ENCODE measurements at regions not wholly inside any gene's neighbourhood (a gene's known extent, or its start where the extent isn't known, plus 50 kb on each side); places are given as distances from the start of the nearest gene placed in this dataset.

DNA sequence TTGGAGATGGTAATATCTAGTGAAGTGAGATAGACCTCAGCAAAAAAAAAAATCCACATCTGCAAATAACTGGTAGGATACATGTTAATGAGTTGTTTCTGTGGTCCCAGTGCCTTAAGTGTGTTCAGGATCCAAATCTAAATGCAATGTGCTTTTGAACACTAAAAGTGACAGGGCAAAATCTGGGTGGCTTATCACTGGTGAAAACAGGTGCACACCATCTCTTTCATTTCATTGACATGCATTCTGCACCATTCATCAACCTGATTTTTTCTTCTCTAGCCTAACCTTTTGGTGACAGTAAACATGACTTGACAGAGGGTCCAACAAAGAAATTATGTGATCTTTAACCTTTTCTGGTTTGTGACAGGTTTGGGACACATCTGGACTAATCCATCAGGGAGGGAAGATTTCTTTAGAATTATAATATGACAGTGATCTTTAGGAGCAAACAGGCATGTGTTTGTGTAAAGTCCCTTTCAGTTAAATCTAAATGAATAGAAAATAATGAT is 201.6 kb upstream of the NEGR1 start:
- Histone ChIP-seq H4K12ac (ENCODE audit: low read depth, low read length) (no peak overlapping the region), H2BK12ac (ENCODE audit: low read length) (no peak overlapping the region), H3K27ac (ENCODE audit: low read depth, low read length) (no peak overlapping the region), H3K23ac (ENCODE audit: low read length) (no peak overlapping the region), H3K79me2 (ENCODE audit: control insufficient read depth, insufficient read depth, low read length, poor library complexity) (no peaks in the 10 kb centered on the region), H3K9me3 (ENCODE audit: insufficient read depth, low read depth, low read length) (no peaks in the 10 kb centered on the region), H4K8ac (ENCODE audit: low read depth, low read length) (no peak overlapping the region), H3K9ac (ENCODE audit: low read length) (no peak overlapping the region), H3K79me1 (ENCODE audit: low read length) (no peaks in the 10 kb centered on the region), H3K4me2 (ENCODE audit: low read length) (no peak overlapping the region), H3K4me1 (ENCODE audit: control insufficient read depth in 1 of 2, insufficient read depth in 2 of 2, low read length in 2 of 2) (no peaks in the 10 kb centered on the region), H3K4me3 (ENCODE audit: low read depth, low read length) (no peak overlapping the region), H3K14ac (ENCODE audit: low read length) (no peak overlapping the region), H2AK5ac (ENCODE audit: low read length) (no peak overlapping the region), H3K18ac (ENCODE audit: low read length) (no peak overlapping the region), H2BK120ac (ENCODE audit: insufficient read depth, low read length, poor library complexity) (no peak overlapping the region), H3K36me3 (ENCODE audit: control insufficient read depth in 1 of 2, insufficient read depth in 2 of 2, low read length in 2 of 2) (no peaks in the 10 kb centered on the region), H4K91ac (ENCODE audit: low read depth, low read length) (no peak overlapping the region), H2AFZ (ENCODE audit: insufficient read depth, low read length, poor library complexity) (no peak overlapping the region), H3K27me3 (ENCODE audit: insufficient read depth, low read length) (no peaks in the 10 kb centered on the region), H2BK5ac (ENCODE audit: low read depth, low read length, poor library complexity) (no peak overlapping the region), H3K4ac (ENCODE audit: low read depth, low read length) (no peak overlapping the region)
- no peak for DNase-seq

DNA sequence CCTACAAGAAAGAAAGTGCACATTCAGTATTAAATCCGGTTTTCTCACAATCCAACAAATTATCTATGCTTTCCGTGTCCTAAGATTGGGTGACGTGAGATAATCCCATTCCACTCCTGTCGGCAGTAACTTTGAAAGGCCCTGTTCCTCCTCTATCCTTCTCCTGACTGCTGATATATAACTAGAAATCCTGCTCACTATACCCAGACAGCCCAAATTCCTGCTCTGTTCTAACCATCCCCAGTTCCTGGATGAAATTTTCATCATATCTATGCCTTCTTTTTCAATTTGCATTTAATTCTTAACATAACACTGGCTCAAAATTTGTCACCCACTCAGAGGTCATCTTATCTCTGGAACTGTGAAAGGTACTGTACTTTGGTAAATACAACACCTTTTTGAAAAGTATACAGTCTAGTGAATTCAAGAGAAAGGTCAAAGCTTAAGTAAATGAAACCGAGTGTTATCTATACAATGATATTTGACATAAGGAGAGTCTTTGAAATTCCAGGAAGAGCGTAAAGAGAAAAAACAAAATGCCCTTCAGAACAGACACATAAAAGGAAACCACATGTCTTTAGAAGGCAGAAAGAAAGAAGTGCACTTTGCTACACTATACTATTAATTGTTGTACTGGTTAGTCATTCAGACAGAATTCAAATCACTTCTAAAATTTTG is 200.5 kb upstream of the NEGR1 start:
- Histone ChIP-seq H3K79me1 (ENCODE audit: low read length) (no peaks in the 10 kb centered on the region), H3K27ac (ENCODE audit: low read depth, low read length) (no peak overlapping the region)
- WGBS (ENCODE audit: extremely low coverage, insufficient coverage, insufficient read length), result no CpG with 5 or more reads among the region's 6 CpGs

DNA sequence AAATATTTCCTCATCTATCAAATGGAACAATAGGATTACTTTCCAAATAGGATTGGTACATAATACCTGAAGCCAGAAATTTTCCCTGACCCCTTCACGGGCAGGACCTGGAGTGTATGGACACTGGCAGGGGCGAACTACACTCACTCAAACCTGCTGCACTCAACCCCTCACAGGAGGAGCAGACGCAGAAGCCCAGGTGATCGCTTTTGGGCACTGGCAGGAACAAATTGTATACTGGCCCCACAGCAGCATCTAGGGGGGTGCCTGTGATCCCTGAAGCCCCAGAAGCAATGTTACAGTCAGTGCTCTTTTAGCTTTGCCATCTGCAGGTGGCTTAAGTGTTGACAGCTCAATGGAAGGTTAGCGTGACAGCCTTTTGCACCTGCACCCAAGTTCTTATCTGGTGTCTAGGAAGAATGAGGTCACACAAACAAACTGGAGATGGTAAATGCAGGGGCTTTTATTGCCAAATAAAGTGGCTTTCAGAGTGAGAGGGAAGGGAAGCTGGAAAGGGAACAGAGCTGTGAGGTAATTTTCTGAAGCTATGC is 199.2 kb upstream of the NEGR1 start:
- H3K9me3 ChIP-seq (ENCODE audit: insufficient read depth, low read depth, low read length), result no peaks in the 10 kb centered on the region
- no peak overlapping the region for H3K27ac ChIP-seq (ENCODE audit: low read depth, low read length)
- no peak overlapping the region for H2AK5ac ChIP-seq (ENCODE audit: low read length)
- no peaks in the 10 kb centered on the region for H3K79me1 ChIP-seq (ENCODE audit: low read length)
- no peak overlapping the region for H4K8ac ChIP-seq (ENCODE audit: low read depth, low read length)
- no peak overlapping the region for H2BK12ac ChIP-seq (ENCODE audit: low read length)
- H2BK120ac ChIP-seq (ENCODE audit: insufficient read depth, low read length, poor library complexity), result no peak overlapping the region
- no peak for DNase-seq
- no peak overlapping the region for H3K9ac ChIP-seq (ENCODE audit: low read length)
- H3K79me2 ChIP-seq (ENCODE audit: control insufficient read depth, insufficient read depth, low read length, poor library complexity), result no peaks in the 10 kb centered on the region
- H3K23ac ChIP-seq (ENCODE audit: low read length), result no peak overlapping the region
- no peak overlapping the region for H4K12ac ChIP-seq (ENCODE audit: low read depth, low read length)
- no peaks in the 10 kb centered on the region for H3K36me3 ChIP-seq (ENCODE audit: control insufficient read depth in 1 of 2, insufficient read depth in 2 of 2, low read length in 2 of 2)
- no peak overlapping the region for H3K4ac ChIP-seq (ENCODE audit: low read depth, low read length)
- no peaks in the 10 kb centered on the region for H3K27me3 ChIP-seq (ENCODE audit: insufficient read depth, low read length)
- H3K4me2 ChIP-seq (ENCODE audit: low read length), result no peak overlapping the region
- no peak overlapping the region for H4K91ac ChIP-seq (ENCODE audit: low read depth, low read length)
- no peaks in the 10 kb centered on the region for H3K4me1 ChIP-seq (ENCODE audit: control insufficient read depth in 1 of 2, insufficient read depth in 2 of 2, low read length in 2 of 2)
- WGBS (ENCODE audit: extremely low coverage, insufficient coverage, insufficient read length), result no CpG with 5 or more reads among the region's 5 CpGs
- H3K14ac ChIP-seq (ENCODE audit: low read length), result no peak overlapping the region
- no peak overlapping the region for H2BK5ac ChIP-seq (ENCODE audit: low read depth, low read length, poor library complexity)
- no peak overlapping the region for H2AFZ ChIP-seq (ENCODE audit: insufficient read depth, low read length, poor library complexity)
- no peak overlapping the region for H3K18ac ChIP-seq (ENCODE audit: low read length)
- H3K4me3 ChIP-seq (ENCODE audit: low read depth, low read length), result no peak overlapping the region

More for the DNA sequence above, 200.5 kb upstream of the NEGR1 start:
- H3K23ac ChIP-seq (ENCODE audit: low read length), result no peak overlapping the region
- no peaks in the 10 kb centered on the region for H3K4me1 ChIP-seq (ENCODE audit: control insufficient read depth in 1 of 2, insufficient read depth in 2 of 2, low read length in 2 of 2)
- H3K4me3 ChIP-seq (ENCODE audit: low read depth, low read length), result no peak overlapping the region
- no peak overlapping the region for H2AFZ ChIP-seq (ENCODE audit: insufficient read depth, low read length, poor library complexity)
- no peaks in the 10 kb centered on the region for H3K27me3 ChIP-seq (ENCODE audit: insufficient read depth, low read length)
- H3K9ac ChIP-seq (ENCODE audit: low read length), result no peak overlapping the region
- no peak overlapping the region for H2BK12ac ChIP-seq (ENCODE audit: low read length)
- H3K18ac ChIP-seq (ENCODE audit: low read length), result no peak overlapping the region
- H3K4me2 ChIP-seq (ENCODE audit: low read length), result no peak overlapping the region
- H2BK120ac ChIP-seq (ENCODE audit: insufficient read depth, low read length, poor library complexity), result no peak overlapping the region
- no peak for DNase-seq
- no peak overlapping the region for H2BK5ac ChIP-seq (ENCODE audit: low read depth, low read length, poor library complexity)
- no peak overlapping the region for H3K4ac ChIP-seq (ENCODE audit: low read depth, low read length)
- no peaks in the 10 kb centered on the region for H3K9me3 ChIP-seq (ENCODE audit: insufficient read depth, low read depth, low read length)
- no peak overlapping the region for H4K12ac ChIP-seq (ENCODE audit: low read depth, low read length)
- no peak overlapping the region for H2AK5ac ChIP-seq (ENCODE audit: low read length)
- no peak overlapping the region for H4K8ac ChIP-seq (ENCODE audit: low read depth, low read length)
- no peak overlapping the region for H4K91ac ChIP-seq (ENCODE audit: low read depth, low read length)
- H3K14ac ChIP-seq (ENCODE audit: low read length), result no peak overlapping the region
- H3K36me3 ChIP-seq (ENCODE audit: control insufficient read depth in 1 of 2, insufficient read depth in 2 of 2, low read length in 2 of 2), result no peaks in the 10 kb centered on the region
- no peaks in the 10 kb centered on the region for H3K79me2 ChIP-seq (ENCODE audit: control insufficient read depth, insufficient read depth, low read length, poor library complexity)

GRCh38 chr1:72466376-72466775 is 184.0 kb upstream of the NEGR1 start:
- Histone ChIP-seq H3K9me3 (ENCODE audit: insufficient read depth, low read depth, low read length) (no peaks in the 10 kb centered on the region), H4K8ac (ENCODE audit: low read depth, low read length) (no peak overlapping the region), H3K27ac (ENCODE audit: low read depth, low read length) (no peak overlapping the region), H3K18ac (ENCODE audit: low read length) (no peak overlapping the region), H3K27me3 (ENCODE audit: insufficient read depth, low read length) (no peaks in the 10 kb centered on the region), H3K4ac (ENCODE audit: low read depth, low read length) (no peak overlapping the region), H3K4me1 (ENCODE audit: control insufficient read depth in 1 of 2, insufficient read depth in 2 of 2, low read length in 2 of 2) (no peaks in the 10 kb centered on the region), H3K4me2 (ENCODE audit: low read length) (no peak overlapping the region), H3K79me2 (ENCODE audit: control insufficient read depth, insufficient read depth, low read length, poor library complexity) (no peaks in the 10 kb centered on the region), H2BK120ac (ENCODE audit: insufficient read depth, low read length, poor library complexity) (no peak overlapping the region), H2BK12ac (ENCODE audit: low read length) (no peak overlapping the region), H2AFZ (ENCODE audit: insufficient read depth, low read length, poor library complexity) (no peak overlapping the region), H3K14ac (ENCODE audit: low read length) (no peak overlapping the region), H3K4me3 (ENCODE audit: low read depth, low read length) (no peak overlapping the region), H4K91ac (ENCODE audit: low read depth, low read length) (no peak overlapping the region), H2AK5ac (ENCODE audit: low read length) (no peak overlapping the region), H3K79me1 (ENCODE audit: low read length) (no peaks in the 10 kb centered on the region), H2BK5ac (ENCODE audit: low read depth, low read length, poor library complexity) (no peak overlapping the region), H4K12ac (ENCODE audit: low read depth, low read length) (no peak overlapping the region), H3K36me3 (ENCODE audit: control insufficient read depth in 1 of 2, insufficient read depth in 2 of 2, low read length in 2 of 2) (no peaks in the 10 kb centered on the region), H3K23ac (ENCODE audit: low read length) (no peak overlapping the region), H3K9ac (ENCODE audit: low read length) (no peak overlapping the region)
- no CpG with 5 or more reads among the region's 1 CpG for WGBS (ENCODE audit: extremely low coverage, insufficient coverage, insufficient read length)
- no peak for DNase-seq
